LNCaP clone FGC (cell line): ENCODE measurements at regions not wholly inside any gene's neighbourhood (a gene's known extent, or its start where the extent isn't known, plus 50 kb on each side); places are given as distances from the start of the nearest gene placed in this dataset.
A peak's percentile ranks its signal among the peaks of the same experiment; 100 is the strongest.
"Not testable (repeated sequence)": the region's sequence is repeated elsewhere in the genome, so short reads cannot be mapped to it uniquely, and the experiment has no call there.

Experiments used
- DNase-seq: peaks from one replicate; pipeline ENCODE4 v3.0.0-alpha.2; 2011; ENCODE audit warnings: low read depth
- H3K4me3 ChIP-seq: 2 replicates; pipeline ENCODE4 v1.5.1; 2011; ENCODE audit warnings: mild to moderate bottlenecking, low read depth, low read length, control low read depth
- TF ChIP-seq, protein P1 (sequence below): IDR thresholded peaks from 2 replicates; pipeline ENCODE4 v1.5.1; 2012; ENCODE audit warnings: mild to moderate bottlenecking; ENCODE audit not compliant: control insufficient read depth, insufficient read depth; ENCODE audit errors: extremely low read depth

DNA sequence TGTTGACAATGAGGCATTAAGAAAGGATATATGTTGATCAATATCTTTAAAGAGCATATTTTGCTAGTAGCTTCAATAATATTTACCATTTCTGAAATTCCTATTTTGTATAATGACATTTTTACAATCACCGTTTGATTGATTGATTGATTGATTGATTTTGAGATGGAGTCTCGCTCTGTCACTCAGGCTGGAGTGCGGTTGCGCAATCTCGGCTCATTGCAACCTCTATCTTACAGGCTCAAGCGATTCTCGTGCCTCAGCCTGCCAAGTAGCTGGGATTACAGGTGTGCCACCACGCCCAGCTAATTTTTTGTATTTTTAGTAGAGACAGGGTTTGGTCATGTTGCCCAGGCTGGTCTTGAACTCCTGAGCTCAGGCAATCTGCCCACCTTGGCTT, 150.9 kb upstream of the TEX13D start:
- not testable (repeated sequence) for H3K4me3 ChIP-seq, DNase-seq

DNA sequence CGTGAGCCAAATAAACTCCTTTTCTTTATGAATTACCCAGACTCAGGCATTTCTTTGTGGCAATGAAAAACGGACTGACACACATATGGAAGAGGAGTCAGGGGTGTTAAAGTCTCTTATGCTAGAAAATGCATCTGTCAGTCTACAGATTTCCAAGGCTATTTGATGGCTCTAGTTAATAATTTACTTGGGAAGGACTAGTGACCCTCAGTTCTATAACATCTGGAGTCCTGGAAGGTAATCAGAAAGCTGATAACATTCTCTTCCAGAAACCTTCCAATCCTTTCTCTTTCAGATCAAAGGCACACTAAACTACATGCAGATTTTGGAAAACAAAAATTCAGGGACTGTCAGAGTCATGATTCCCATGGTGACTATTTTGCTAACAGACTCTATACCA, 142.0 kb upstream of the TEX13D start:
- no peak overlapping the region for H3K4me3 ChIP-seq
- no peak for DNase-seq
- TF ChIP-seq, protein P1, sequence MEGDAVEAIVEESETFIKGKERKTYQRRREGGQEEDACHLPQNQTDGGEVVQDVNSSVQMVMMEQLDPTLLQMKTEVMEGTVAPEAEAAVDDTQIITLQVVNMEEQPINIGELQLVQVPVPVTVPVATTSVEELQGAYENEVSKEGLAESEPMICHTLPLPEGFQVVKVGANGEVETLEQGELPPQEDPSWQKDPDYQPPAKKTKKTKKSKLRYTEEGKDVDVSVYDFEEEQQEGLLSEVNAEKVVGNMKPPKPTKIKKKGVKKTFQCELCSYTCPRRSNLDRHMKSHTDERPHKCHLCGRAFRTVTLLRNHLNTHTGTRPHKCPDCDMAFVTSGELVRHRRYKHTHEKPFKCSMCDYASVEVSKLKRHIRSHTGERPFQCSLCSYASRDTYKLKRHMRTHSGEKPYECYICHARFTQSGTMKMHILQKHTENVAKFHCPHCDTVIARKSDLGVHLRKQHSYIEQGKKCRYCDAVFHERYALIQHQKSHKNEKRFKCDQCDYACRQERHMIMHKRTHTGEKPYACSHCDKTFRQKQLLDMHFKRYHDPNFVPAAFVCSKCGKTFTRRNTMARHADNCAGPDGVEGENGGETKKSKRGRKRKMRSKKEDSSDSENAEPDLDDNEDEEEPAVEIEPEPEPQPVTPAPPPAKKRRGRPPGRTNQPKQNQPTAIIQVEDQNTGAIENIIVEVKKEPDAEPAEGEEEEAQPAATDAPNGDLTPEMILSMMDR: no peak

DNA sequence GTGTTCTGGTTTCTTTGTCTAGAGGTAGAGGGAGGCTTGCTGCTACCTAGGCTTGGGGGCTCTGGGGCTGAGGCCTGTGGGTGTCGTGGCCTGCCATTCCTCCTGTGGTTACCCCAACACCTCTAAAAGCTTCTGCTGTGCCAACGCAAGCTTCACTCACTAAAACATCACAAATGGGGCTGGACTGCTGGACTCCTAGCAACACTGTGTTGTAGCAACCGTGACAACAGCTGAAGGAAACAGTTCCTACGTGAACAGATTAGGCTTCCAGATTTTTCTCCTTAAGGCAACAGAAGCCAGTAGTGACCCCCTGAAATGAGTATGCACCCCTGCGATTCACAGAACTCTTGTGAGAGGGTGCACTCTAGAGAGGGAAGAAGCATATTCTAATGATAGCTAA, 138.3 kb upstream of the TEX13D start:
- no peak for DNase-seq
- no peak overlapping the region for H3K4me3 ChIP-seq
- TF ChIP-seq, protein P1: no peak

DNA sequence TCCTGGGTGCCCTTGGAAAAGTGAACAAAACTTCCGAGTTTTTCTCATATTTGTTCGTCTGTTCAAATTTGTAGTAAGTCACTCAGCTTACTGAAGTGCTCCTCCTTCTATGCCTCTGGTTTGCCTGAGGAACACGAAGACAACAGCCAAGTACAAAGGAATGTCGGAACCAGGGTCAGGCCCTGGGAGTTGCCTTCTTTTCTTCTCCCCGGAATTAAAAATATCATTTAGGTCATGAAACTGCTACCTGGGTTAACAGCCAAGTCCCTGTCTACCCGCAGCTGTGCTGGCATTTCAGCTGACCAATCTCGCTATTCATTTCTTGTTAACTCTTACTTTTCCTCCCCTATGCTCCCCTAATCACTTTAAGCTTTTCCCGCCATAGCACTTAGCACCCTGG, 137.6 kb upstream of the TEX13D start:
- no peak for DNase-seq
- TF ChIP-seq, protein P1: no peak
- no peak overlapping the region for H3K4me3 ChIP-seq

DNA sequence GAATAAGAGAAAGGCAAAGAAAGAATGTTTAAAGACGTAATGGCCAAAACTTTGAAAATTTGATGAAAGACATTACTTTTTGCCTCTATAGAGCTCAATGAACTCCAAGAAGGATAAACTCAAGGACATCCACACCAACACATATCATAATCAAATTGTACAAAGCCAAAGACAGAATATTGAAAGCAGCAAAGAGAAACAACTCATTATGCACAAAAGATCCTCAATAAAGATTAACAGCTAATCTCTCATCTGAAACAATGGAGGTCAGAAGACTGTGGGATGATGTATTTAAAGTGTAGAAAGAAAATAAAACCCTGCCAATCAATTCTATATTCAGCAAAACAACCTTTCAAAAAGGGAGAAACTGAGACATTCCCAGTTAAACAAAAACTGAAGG, 129.1 kb upstream of the TEX13D start:
- TF ChIP-seq, protein P1: no peak
- DNase-seq: no peak
- H3K4me3 ChIP-seq: no peak overlapping the region

DNA sequence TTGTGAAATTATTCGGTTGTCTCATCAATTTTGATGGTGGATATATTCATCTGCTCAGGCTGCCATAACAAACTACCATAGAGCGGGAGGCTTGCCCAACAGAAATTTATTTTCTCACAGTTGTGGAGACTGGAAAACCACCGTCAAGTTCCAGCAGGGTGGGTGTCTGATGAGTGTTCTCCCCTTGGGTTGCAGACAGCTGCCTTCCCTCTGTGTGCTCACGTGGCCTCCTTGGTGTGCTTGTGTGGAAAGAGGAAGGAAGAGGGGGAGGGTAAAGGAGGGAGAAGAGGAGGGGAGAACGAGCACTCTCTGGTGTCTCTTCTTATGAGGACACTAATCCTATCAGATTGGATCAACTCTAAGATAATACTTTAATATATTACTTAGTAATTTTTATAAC, 123.8 kb upstream of the TEX13D start:
- TF ChIP-seq, protein P1: no peak
- DNase-seq: no peak
- no peak overlapping the region for H3K4me3 ChIP-seq

DNA sequence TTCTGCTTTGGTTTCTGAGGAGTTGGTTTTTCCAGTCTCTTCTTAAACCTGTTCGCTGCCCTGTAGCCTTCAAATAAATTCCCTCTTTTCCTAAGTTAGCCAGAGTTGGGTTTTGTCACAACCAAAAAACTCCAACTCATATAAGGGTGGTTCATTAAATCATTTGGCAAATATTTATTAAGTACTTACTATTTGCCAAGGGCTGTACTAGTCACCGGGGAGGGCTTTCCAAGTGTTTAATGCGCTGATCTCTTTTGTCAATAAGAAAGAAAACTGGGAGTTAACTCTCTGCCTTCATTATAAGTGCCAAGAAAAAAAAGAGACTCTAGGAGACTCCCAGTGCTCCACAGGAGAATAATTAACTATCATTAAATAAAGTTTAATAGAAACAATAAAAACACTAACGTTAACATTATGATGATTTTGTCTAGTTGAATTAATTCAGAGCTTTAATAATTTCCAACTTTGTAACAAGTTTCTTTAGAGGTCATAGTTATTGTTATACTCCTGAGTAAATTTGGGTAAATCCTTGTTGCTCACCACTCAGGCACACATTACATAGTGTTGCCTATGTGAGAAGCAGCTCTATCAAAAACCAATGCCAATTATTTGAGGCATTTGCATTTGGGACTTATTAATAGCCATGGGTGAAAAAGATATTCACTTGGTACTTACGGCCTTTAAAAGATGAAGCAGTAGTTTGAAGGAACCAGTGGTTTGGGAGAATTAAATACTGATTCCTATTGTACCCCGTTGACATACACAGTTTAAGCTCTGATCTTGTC, 122.5 kb upstream of the TEX13D start:
- TF ChIP-seq, protein P1: no peak
- no peak overlapping the region for H3K4me3 ChIP-seq
- peak; percentile 60 for DNase-seq
